ENCODE measurements at regions not wholly inside any gene's neighbourhood (a gene's known extent, or its start where the extent isn't known, plus 50 kb on each side); places are given as distances from the start of the nearest gene placed in this dataset.

- no peak for TF ChIP-seq CTCF (IDR thresholded peaks at IDR 0.05; ENCODE audit: insufficient read depth, low read length)
- TF ChIP-seq POLR2AphosphoS5 (IDR thresholded peaks at IDR 0.05; ENCODE audit: low read depth), result no peak
- TF ChIP-seq REST (IDR thresholded peaks at IDR 0.05; ENCODE audit: insufficient replicate concordance, low read depth), result no peak
These were observed 872.8 kb upstream of the CDH9 start for GRCh38 chr5:27911216-27911615.

Measured in HL-60 (cell line).